Panc1 (cell line): ENCODE measurements at regions not wholly inside any gene's neighbourhood (a gene's known extent, or its start where the extent isn't known, plus 50 kb on each side); places are given as distances from the start of the nearest gene placed in this dataset.

Experiments used
- ATAC-seq: fragments of 200-7000 bp; cut with Tn5 transposase; 2 replicates; pipeline ENCODE4 v1.9.1; 2020; ENCODE audit warnings: mild to moderate bottlenecking, moderate library complexity
- BruUV-seq: library from RNA; stranded (reverse); fragments of 400-500 nt; replicated peaks from 2 replicates; lab custom pipeline; 2021; lab: Mats Ljungman, UMichigan
- CTCF ChIA-PET: fragments of 300-600 bp; sonication (Branson Sonifier 250); formaldehyde crosslinking; loops from one replicate; lab custom pipeline; 2022; ENCODE audit warnings: antibody characterized with exemption; lab: Charles Lee
- POLR2A ChIA-PET: fragments of 300-600 bp; sonication (Branson Sonifier 250); formaldehyde crosslinking; loops from one replicate; lab custom pipeline; 2022; ENCODE audit warnings: antibody characterized with exemption; lab: Charles Lee
- DNase-seq: peaks from one replicate; pipeline ENCODE4 v3.0.0-alpha.2; 2010; ENCODE audit warnings: low read depth, low spot score
- H3K27ac ChIP-seq: 2 replicates; pipeline ENCODE4 v1.5.1; 2011; ENCODE audit warnings: mild to moderate bottlenecking, low read length, inconsistent platforms
- H3K27me3 ChIP-seq: fragments of 200-500 bp; sonication (Bioruptor generic); 2 replicates; pipeline ENCODE4 v1.6.0; 2014; ENCODE audit warnings: low read length, inconsistent platforms; ENCODE audit not compliant: control insufficient read depth, insufficient read depth
- H3K36me3 ChIP-seq: fragments of 200-500 bp; sonication (Bioruptor generic); 2 replicates; pipeline ENCODE4 v1.5.1; 2014; ENCODE audit warnings: inconsistent platforms, mild to moderate bottlenecking, low read length, moderate library complexity; ENCODE audit not compliant: control insufficient read depth, insufficient read depth
- H3K4me1 ChIP-seq: 2 replicates; pipeline ENCODE4 v1.5.1; 2011; ENCODE audit warnings: inconsistent platforms, mild to moderate bottlenecking, low read length, moderate library complexity; ENCODE audit not compliant: control insufficient read depth, insufficient read depth
- H3K4me3 ChIP-seq, 2 experiments: 2 replicates each; pipeline ENCODE4 v1.5.1; 2011 to 2012; ENCODE audit warnings: low read depth in 2 of 2, low read length in 2 of 2, mild to moderate bottlenecking in 2 of 2, inconsistent platforms in 1 of 2, moderate library complexity in 1 of 2
- H3K9me3 ChIP-seq: fragments of 200-500 bp; sonication (Bioruptor generic); 2 replicates; pipeline ENCODE4 v1.5.1; 2014; ENCODE audit warnings: low read depth, mild to moderate bottlenecking, inconsistent platforms, low read length, moderate library complexity; ENCODE audit not compliant: control insufficient read depth, insufficient read depth
- CTCF ChIP-seq: fragments of 450-650 bp; IDR thresholded peaks from 2 replicates; pipeline ENCODE4 v1.5.1; 2017; ENCODE audit warnings: mild to moderate bottlenecking
- POLR2AphosphoS5 ChIP-seq: IDR thresholded peaks from 2 replicates; pipeline ENCODE4 v1.6.1; 2012; ENCODE audit warnings: mild to moderate bottlenecking, low read depth, low read length, moderate library complexity
- REST ChIP-seq, 2 experiments: IDR thresholded peaks; 2 replicates each; pipeline ENCODE4 v1.6.1; 2011 to 2012; ENCODE audit warnings: low read depth in 2 of 2, control low read depth in 1 of 2, low read length in 1 of 2, mild to moderate bottlenecking in 1 of 2, moderate library complexity in 1 of 2; ENCODE audit not compliant: insufficient read depth in 1 of 2
- SIN3A ChIP-seq: IDR thresholded peaks from 2 replicates; pipeline ENCODE4 v1.6.1; 2012; ENCODE audit warnings: low read depth, mild to moderate bottlenecking, low read length, moderate library complexity, borderline replicate concordance; ENCODE audit not compliant: insufficient read depth
- TCF7L2 ChIP-seq: IDR thresholded peaks from 2 replicates; pipeline ENCODE4 v1.6.1; 2011; ENCODE audit warnings: mild to moderate bottlenecking, low read depth, low read length, inconsistent platforms
- in situ Hi-C: cut with HindIII; loops from 2 replicates; pipeline ENCODE4 v1.10.0; 2016; ENCODE audit warnings: low sequenced_read_pairs, low pct_unique_long_range_greater_than_20kb
- intact Hi-C: fragments of 100-400 bp; cut with micrococcal nuclease; formaldehyde crosslinking; loops from one replicate; pipeline ENCODE4 v1.10.0; 2022; ENCODE audit not compliant: unreplicated experiment

DNA sequence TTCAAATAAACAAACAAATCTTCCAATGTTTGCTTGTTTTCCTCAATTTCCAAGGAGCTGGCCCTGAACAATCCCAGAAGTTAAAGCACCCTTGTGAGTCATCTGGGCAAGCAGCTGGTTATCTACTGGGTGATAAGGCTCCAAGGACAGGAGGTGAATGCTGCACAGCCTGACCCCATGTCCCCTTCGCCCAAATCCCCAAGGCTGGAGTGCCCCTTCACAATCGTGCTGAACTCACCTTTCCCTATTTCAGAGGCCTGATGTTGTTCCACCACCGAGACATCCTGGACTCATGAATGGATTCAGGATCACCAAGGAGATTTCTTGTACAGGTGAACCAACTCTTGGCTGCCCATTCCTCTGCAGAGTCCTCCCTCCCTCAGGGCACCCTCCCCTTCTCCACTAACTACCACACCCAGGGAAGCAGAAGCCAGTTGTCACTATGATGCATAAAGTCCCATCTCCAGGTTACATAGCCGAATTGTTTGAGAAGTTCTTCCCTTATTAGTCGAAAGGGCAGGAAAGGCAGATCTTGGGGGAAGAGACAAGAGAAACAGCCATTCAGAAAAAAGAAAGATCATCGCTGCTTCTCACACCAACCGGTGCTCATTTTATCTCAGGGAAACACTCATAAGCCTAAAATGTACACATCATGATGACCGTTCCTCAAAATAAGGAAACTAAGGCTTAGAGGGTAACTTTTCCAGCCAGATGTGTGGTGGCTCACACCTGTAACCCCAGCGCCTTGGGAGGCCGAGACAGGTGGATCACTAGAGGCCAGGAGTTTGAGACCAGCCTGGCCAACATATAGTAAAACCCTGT lies 138.8 kb upstream of the RREB1 start:
- BruUV-seq, result no TSS peak

DNA sequence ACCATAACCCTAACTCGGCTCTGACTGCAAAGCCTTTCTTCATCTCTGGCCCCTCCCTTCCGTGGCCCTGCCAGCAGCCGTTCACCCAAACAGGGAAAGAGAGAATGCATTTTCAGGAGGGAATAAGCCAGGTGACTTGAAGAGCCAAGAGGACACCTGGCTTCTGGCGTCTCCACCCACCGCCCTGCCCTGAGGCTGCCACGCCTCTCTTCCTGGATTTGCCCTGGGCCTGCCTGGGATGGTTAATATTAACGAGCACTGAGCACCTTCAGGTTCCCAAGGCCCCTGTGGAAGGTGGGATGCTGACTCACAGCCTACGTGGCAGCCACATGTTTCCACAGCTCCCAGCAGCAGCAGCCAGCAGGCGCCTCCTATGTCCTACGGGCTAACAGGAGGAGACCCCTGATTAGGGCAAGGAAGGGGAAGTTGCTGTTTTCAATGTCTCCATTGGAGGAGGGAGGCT lies 138.0 kb upstream of the RREB1 start:
- POLR2A ChIA-PET, result no interaction called here
- CTCF ChIA-PET, result no interaction called here
- TF ChIP-seq TCF7L2, result no peak
- no peak for TF ChIP-seq REST (IDR thresholded peaks at IDR 0.05; ENCODE audit: insufficient read depth in 1 of 2, low read depth in 2 of 2, low read length in 1 of 2)
- no peak for TF ChIP-seq CTCF
- TF ChIP-seq SIN3A, result no peak
- no peak for TF ChIP-seq POLR2AphosphoS5
- in situ Hi-C loops (no loop called here), intact Hi-C loops (no loop called here)
- no peaks in the 10 kb centered on the region for H3K4me1 ChIP-seq
- no peaks in the 10 kb centered on the region for H3K36me3 ChIP-seq
- no TSS peak for BruUV-seq
- no peak overlapping the region for H3K4me3 ChIP-seq
- no peaks in the 10 kb centered on the region for H3K27me3 ChIP-seq
- H3K9me3 ChIP-seq, result no peaks in the 10 kb centered on the region
- no peak overlapping the region for H3K27ac ChIP-seq
- no peak for DNase-seq
- ATAC-seq, result no peak

More for the DNA sequence above, 138.8 kb upstream of the RREB1 start:
- DNase-seq (no peak), ATAC-seq (no peak)
- H3K9me3 ChIP-seq, result no peaks in the 10 kb centered on the region
- no peak overlapping the region for H3K4me3 ChIP-seq
- no peak overlapping the region for H3K27ac ChIP-seq
- intact Hi-C loops, result no loop called here
- H3K4me1 ChIP-seq, result no peaks in the 10 kb centered on the region
- ChIA-PET CTCF (no interaction called here), POLR2A (no interaction called here)
- in situ Hi-C loops, result no loop called here
- no peak for TF ChIP-seq TCF7L2
- TF ChIP-seq CTCF, result no peak
- no peak for TF ChIP-seq POLR2AphosphoS5
- TF ChIP-seq REST (IDR thresholded peaks at IDR 0.05; ENCODE audit: insufficient read depth in 1 of 2, low read depth in 2 of 2, low read length in 1 of 2), result no peak
- no peak for TF ChIP-seq SIN3A
- no peaks in the 10 kb centered on the region for H3K36me3 ChIP-seq
- H3K27me3 ChIP-seq, result no peaks in the 10 kb centered on the region
